SIG-M5 treated with dmso at 0.1 percent for 504 hours (cell line): ENCODE measurements at regions not wholly inside any gene's neighbourhood (a gene's known extent, or its start where the extent isn't known, plus 50 kb on each side); places are given as distances from the start of the nearest gene placed in this dataset.
"Not testable (repeated sequence)": the region's sequence is repeated elsewhere in the genome, so short reads cannot be mapped to it uniquely, and the experiment has no call there.

Experiments used
- DNase-seq: peaks from one replicate; lab custom pipeline; 2025; ENCODE audit not compliant: unreplicated experiment; lab: John Stamatoyannopoulos, UW

- DNase-seq: no peak
Measured at GRCh38 chr12:131430158-131430742, 280.6 kb upstream of the SFSWAP start.

GRCh38 chr12:131431126-131431655 lies 279.7 kb upstream of the SFSWAP start:
- DNase-seq: not testable (repeated sequence)

- DNase-seq: no peak
Measured at GRCh38 chr12:131432532-131433260, 278.2 kb upstream of the SFSWAP start.

- no peak for DNase-seq
Measured at GRCh38 chr12:131434208-131435125, 276.4 kb upstream of the SFSWAP start.

- no peak for DNase-seq
Measured at GRCh38 chr12:131436922-131437705, 273.8 kb upstream of the SFSWAP start.

- no peak for DNase-seq
Measured at GRCh38 chr12:131437706-131438492, 273.0 kb upstream of the SFSWAP start.

GRCh38 chr12:131438493-131438835 lies 272.4 kb upstream of the SFSWAP start:
- not testable (repeated sequence) for DNase-seq

- DNase-seq: no peak
Measured at GRCh38 chr12:131438881-131439280, 272.0 kb upstream of the SFSWAP start.

- not testable (repeated sequence) for DNase-seq
Measured at GRCh38 chr12:131439752-131440151, 271.1 kb upstream of the SFSWAP start.

GRCh38 chr12:131440209-131441059 lies 270.5 kb upstream of the SFSWAP start:
- DNase-seq: not testable (repeated sequence)

GRCh38 chr12:131441060-131441396 lies 269.9 kb upstream of the SFSWAP start:
- DNase-seq: no peak

GRCh38 chr12:131441638-131442336 lies 269.1 kb upstream of the SFSWAP start:
- no peak for DNase-seq

GRCh38 chr12:131442337-131442918 lies 268.5 kb upstream of the SFSWAP start:
- DNase-seq: no peak

GRCh38 chr12:131443019-131444000 lies 267.6 kb upstream of the SFSWAP start:
- no peak for DNase-seq

- DNase-seq: no peak
Measured at GRCh38 chr12:131444220-131445164, 266.4 kb upstream of the SFSWAP start.
